IPS-NIHi11 (cell line): ENCODE measurements at regions not wholly inside any gene's neighbourhood (a gene's known extent, or its start where the extent isn't known, plus 50 kb on each side); places are given as distances from the start of the nearest gene placed in this dataset.
"Not testable (repeated sequence)": the region's sequence is repeated elsewhere in the genome, so short reads cannot be mapped to it uniquely, and the experiment has no call there.

Source experiments
- DNase-seq: peaks from one replicate; pipeline ENCODE4 v3.0.0; 2012; ENCODE audit warnings: mixed read lengths, low spot score

DNA sequence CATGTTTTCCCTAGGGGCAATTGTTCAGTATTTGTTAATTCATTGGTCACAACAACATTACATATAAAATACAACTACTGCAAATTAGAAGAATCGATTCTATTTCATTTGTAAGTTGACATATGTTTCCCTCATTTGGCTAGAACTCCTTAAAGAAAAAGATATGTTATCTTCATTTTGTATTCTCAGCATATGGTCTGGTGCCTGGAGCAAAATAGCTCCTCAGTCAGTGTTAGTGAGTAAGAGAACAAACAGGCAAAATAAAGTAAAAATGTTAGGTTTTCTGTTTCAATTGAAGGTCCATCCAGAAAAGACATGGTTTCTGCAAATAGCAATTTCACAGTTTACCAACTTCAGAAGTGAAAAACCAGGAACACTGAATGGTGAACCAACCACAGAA lies 1343.1 kb downstream of the ROBO1 start:
- DNase-seq: no peak

DNA sequence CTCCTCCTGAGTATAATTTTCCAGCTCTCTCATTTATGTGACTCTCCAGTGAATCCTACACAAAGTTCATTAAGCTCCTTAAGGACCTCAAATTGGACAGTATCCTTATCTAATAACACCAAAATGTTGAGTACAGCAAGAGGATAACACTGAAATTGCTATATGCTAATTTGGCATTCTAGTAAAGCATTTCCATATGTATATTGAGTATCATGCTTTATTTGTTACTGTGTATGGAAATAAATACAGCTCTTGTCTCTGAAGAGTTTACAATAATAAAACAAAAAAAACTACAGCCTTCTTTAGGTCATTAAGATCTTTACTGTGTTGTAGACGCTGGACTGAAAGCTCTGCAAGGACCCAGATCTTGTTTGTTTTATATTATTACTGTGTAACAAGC lies 1341.3 kb downstream of the ROBO1 start:
- DNase-seq: no peak

DNA sequence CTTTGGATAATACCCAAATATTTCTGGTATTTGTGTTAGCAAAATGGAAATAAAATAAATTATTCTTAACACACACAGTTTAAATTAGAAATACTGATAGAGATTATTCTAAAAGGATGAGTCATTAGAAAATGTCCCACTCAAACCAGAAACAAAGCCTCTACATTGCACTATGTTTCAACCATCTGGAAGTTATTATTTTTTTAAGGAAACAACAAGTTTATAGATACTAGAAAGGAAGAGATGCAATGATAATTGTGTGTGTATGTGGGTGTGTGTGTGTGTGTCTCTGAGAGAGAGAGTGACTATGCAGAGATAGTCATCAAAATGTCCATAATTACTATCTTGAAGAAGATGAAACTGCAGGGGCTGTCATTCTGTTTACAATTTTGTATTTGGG lies 1340.5 kb downstream of the ROBO1 start:
- no peak for DNase-seq

DNA sequence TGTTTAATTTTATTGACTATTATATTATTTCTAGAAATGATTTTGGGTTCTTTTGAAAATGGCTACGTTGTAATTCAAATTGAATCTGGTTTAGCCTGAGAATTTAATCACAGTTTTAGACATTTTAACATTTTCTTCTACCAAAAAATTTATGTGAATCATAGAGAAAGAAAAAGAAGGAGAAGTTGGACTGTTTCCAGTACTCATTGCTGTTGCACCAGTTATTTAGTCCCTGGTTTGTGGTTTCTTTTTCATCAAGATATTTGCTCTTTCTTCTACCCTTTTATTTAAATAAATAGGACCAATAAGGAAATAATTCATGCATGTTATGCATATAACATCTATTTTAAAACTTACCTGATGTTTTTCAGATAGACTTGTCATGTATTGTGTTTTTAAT lies 1337.1 kb downstream of the ROBO1 start:
- no peak for DNase-seq

DNA sequence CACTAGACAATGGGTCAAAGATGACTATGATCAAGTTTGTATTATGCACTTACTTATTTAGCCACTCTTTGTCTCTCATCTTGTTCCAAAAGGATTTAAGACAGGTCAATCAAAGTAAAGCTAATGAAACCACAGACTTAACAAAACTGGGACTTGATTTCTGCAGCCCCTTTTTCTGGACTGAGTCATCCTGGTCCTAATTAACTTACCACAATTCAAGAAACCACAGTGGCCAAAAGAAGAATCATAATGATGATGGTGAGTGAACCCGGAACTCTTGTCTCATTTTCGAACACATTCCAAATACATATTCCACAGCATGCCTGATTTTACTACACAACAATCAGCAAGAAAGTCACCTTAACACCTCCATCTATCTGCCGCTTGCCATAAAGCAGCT lies 1333.0 kb downstream of the ROBO1 start:
- DNase-seq: no peak

DNA sequence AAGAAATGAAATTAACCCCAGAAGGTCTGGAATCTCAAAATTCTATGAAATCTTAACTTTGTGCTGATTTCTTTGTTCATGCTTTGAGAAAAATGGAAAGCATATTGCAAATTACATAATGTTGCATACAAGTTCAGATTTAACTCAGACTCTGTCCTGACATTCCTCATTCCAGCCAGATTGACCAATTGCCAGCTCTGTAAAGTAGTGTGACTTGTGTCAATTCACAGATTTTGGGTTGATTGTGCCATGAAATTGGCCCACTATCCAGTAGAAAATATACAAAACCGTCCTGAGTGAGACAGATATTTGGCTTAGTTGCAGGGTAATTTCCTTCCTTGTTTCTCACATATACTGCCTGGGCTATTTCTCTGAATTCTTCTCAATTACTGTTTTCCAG lies 1312.6 kb downstream of the ROBO1 start:
- no peak for DNase-seq

DNA sequence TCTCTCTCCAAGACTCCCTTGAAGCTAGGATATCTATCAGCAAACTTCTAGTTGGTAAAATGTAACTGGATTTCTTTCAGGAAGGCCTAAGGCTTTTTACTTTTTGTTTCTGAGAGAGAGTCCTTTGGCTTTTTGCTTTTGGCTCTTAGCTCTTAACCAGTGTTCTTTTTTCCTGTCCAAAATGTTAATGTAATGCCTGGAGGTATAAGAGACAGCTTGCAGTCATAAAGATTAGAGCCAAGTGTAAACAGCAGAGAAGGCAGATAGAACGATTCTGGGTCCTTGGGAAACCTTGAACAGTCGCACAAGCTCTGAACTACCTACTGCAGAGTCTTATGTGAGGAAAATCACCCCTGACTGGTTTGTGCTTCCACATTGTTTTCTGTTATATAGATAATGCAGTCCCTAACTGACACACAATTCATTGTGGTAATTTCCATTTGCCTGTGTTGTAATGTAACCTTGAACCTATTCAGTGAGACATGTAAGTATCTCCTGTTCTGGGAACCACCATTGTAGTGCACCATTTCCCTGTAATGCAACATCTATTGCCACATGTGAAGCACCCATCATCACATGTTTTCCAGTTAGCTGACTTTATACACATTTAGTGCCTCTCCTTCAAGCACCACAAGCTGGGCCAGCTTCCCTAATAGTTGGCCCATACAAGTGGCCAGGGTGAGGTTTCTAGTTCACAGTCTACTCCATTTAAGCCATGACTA lies 1311.9 kb downstream of the ROBO1 start:
- no peak for DNase-seq

DNA sequence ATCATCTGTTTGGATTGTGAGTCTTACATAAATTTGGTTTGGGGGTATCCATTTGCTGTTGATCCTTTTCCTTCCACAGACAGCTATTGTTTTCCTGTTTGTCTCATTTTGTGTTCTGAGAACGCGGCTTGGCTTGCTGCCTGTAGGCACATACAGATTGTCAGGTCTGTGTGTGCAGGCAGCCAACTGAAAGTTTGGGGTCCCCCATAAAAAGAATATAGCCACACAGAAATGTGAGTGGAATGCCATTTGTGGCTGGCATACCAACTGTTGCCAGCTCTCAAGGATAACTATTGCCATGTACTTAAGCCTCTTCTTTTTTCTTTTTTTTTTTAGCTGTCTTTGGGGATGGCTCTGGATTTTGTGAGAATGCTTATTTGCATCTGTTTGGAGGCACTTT lies 1308.0 kb downstream of the ROBO1 start:
- no peak for DNase-seq

DNA sequence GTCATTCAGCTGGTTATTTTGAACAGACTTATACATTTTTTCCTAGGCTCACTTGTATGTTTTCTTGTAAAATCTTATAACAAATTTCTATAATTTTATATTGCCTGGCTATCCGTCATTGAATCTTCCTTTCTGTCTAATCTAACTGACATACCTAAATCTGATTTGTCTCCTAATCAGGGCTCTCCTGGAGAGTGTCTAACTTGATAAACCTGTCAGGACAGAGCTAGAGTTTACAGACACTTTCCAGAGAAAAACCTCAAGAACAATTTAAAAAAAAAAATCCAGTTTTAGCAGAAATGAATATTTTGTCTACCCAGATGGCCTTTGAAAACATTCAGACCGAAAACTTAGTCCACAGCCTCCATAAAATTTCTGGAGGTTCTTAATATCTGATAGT lies 1305.8 kb downstream of the ROBO1 start:
- DNase-seq: no peak

DNA sequence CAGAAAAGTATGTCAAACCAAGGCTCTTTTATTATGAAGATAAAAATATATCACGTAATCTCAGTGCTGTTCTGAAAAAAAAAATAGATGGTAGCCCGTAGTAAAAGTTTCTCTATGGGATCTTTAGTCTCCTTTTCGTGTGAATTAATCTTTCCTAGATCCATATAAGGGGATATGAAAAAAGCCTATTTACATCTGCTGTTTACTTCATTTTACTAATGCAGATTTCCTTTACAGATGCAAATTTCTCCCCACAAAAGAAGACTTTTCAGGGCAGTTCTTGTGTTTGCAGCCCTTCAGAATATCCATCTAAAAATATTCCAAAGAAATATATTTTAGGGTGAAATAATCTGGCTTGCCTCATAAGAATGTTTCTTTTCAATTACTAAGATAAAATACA lies 1291.7 kb downstream of the ROBO1 start:
- no peak for DNase-seq

DNA sequence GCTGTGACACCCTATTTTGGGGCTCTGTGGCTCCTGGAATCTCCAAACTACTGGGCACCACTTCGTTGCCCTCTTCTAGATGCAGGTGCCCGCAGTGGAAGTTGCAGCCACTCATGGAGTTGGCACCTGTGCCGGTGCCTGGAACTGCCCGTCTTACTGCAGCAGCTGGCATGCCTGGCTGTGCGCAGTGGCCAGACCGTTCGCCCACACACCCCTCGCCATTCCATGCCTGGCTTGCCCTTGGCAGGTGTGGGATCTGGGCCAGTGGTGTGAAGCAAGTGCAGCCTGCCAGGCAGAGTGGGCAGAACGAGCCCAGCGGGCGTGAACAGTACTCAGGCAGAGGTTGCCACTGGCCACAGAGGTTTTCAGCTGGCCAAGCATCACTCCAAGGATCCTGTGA lies 1286.7 kb downstream of the ROBO1 start:
- DNase-seq: no peak

DNA sequence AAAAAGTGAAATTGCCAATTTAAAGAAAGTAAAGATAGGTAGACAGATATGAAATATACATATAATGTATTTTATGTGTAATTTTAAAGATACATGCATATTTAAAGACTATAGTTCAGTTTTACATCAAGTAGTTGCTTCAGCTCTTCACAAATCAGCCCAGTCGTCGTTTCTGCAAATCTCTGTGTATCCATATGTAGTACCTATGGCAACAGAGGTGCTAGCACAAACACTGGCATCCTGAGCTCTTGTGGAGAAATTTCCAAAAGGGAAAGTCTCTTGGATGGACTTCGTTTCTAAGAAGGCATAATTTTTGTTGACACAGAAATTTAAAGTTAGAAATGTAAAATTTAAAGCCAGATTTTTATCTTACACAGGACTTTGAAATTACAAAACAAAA lies 1284.7 kb downstream of the ROBO1 start:
- DNase-seq: no peak

DNA sequence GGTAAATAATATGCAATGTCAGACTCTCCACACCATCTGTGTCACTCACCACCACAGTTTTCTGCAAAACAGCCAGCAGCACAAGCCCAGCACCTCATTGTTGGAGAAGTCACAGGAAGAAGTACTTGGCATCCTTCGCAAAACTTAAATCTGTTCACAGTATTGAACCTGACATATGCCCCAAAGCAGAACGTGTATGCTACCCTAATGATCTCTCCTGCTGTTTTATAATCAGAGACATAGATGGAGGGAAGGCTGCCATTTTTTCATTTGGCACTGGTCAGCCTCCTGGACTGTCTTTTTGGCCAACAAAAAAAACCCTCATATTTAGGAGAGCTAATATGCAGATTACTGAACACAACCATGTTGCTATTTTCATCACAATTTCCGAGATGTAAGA lies 1272.9 kb downstream of the ROBO1 start:
- DNase-seq: no peak

DNA sequence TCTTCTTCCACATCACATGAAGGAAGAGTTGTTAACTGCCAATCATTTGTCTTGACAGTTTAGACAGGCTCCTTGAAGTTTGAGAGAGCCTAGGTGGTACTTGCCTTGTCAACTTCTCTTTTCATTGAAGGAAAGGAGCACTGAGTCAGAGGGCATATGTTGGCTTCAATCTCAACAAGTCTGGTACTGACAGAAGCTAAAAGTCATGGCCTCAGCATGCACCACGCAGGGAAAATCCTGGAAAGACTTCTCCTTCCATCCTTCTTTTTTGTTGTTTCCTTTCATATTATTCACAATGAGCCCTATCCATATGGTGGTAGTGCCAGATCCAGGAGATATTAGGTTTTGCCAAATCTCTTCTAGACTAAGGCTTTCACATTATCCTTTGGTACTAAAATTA lies 1272.5 kb downstream of the ROBO1 start:
- no peak for DNase-seq

DNA sequence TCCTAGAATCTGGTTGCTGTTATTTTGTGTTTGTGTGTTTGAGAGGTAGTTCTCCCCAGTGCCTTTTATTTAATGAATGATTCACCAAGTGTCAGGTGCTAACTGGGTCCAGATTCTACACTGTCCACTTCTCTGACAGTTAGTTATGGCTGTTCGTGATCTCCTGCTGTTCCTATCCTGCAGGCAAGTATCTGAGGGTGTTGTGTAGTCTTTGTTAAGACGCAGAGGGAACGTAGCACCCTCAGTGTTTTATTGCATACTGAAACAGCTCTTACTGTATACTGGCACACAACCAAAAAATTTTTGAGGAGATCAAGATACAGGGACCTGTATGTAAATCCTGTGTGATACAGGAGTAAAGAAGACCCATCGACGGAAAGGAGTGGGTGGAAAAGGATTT lies 1271.3 kb downstream of the ROBO1 start:
- no peak for DNase-seq

DNA sequence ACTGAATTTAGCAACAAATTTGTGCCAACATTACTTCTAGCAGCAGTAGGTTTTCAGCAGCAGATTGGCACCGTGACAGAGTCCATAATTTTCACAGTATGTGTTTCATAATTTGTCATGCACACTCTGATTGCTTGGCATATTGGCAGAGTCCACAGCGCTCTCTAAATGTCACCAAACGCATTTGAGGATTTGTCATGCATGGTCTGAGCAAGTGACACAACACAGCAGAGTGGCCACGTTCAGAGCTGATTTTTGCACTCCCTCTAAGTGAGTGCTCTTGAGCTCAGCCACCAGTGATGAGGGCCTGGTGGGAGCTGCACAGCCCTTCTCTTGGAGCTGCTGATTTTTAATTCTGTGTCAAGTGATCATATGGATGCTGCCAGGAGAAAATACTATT lies 1270.8 kb downstream of the ROBO1 start:
- no peak for DNase-seq

DNA sequence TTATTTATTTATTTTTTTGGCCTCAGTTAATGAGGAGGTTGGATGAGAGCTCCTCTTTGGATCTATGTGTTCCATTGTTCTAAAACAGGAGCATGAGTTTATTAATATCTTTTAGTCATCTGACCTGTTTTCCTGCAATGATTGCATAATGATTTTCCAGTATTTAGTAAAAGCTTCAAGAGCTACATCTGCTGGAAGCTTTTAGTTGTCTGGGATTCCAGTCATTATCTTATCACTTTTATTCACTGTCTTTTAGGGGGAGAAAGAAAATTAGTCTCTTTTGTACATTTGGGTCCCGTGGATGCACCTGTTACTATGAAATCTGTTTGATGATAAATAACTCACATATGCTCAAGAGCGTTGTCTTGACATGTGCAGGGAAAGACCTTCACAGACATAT lies 1270.0 kb downstream of the ROBO1 start:
- DNase-seq: no peak

DNA sequence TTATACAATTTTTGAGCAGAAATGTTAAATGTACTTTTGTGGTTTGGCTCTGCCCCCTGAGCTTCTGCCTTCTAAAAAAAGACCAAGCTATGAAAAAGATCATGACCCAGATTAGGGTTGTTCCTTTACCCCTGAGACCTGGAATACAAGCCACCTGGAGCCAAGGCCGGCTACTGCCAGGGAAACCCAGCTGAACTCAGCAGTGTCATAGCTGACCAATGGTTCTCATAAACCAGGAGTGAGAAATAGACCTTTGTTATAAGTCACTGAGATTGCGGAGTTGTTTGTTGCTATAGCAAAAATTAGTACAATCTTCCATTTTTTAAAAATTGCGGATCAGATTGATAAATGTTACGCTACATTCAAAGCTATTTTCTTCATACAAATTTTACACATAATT lies 1261.7 kb downstream of the ROBO1 start:
- no peak for DNase-seq

DNA sequence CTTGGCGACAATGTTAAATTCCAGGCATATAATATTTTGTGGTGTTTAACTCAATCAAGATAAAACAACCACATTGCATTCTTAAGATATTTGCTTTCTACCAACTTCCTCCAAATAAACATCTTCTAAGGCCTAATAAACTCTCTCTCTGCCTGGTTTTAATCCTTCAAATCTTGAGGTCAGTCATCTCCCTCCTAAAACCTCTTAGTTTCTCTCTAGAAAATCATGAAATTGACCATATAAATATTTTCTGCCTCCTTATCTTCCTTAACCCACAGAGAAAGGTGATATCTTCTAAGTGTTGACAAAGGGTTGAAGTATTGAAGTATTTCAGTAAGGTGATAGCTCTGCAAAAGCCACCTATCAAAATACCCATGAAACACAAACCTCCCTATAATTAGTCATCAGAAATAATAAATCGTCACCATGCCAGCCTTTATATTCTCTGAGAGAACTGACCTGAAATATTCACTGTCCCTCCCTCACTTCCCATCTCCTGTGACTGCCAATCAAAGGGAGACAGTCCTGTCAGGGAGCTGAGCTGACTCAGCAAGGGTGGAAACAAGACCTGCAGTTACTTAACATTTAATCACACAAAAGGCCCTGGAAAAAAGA lies 1261.1 kb downstream of the ROBO1 start:
- no peak for DNase-seq

DNA sequence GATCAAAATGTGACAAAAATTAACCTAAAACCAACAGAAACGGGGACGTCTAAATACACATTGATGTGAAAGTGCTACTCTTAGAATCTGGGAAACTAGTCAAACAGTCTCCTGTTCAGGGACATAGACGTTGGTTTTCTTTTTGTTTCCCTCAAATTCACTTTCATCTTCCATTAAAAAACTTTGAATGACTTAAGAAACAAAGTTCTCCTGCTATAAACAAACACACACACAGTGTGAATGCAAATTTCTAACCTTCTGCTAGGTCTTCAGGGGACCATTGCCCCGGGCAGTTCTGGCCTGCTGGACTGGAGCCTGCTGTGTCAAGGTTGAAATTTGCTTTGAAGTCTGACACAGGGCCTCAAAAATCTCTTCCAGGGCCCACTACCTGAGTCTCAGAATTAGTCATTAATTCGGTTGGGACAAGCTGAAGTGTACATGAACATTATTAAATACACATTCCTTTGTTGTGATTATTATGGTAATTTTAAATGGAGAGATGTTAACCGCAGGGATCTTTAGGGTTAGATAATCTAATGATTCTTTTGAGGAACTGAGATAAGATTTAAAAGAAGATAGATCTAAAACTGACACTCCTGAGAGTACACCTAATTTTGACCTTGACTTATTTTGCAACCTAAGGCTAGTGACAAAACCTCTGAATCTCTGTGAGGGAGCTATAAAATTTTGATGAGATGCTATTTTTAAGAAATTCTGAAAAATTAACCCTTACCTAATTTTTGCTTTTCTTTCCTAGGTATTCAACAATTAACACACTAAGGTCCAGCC lies 1260.4 kb downstream of the ROBO1 start:
- DNase-seq: no peak

DNA sequence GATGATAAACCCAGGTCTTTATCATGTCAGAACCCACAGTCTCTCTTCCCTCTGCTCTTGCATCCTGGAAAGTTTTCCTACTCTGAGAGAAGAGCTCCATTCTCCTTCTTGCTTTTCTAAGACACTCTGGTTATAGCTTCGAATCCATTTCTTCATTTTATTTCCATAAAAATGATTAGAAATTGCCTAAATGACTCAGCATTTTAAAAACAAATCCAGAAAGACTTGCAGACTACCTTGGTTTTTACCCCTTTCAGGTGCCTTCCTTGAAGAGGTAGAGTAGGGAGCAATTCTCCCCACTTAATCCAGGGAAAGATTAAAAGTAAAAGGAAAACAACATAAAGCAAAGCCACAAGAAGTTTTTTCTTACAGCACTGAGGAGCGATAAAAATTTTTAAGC lies 1256.0 kb downstream of the ROBO1 start:
- DNase-seq: no peak

DNA sequence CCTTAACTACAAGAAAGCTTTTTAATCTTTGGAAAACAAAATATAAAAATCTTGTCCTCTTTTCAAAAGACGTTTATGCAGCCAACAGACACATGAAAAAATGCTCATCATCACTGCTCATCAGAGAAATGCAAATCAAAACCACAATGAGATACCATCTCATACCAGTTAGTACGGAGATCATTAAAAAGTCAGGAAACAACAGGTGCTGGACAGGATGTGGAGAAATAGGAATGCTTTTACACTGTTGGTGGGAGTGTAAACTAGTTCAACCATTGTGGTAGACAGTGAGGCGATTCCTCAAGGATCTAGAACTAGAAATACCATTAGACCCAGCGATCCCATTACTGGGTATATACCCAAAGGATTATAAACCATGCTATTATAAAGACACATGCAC lies 1255.0 kb downstream of the ROBO1 start:
- not testable (repeated sequence) for DNase-seq

DNA sequence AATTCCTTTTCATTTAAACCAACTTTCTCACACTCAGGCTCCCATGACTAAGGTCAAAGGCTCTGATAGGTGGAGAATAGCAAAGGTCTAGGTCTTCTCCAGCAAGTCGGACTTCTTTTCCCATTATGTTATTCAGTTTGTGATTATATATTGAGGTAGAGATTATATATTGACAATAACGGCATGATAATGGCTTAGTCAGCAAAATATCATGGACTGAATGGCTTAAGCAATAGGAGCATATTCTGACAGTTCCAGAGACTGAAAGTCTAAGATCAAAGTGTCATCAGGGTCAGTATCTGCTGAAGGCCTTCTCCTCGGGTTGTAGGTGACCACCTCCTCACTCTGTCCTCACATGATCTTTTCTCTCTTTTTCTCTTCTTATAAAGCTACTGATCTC lies 1251.4 kb downstream of the ROBO1 start:
- no peak for DNase-seq
